Germinal center (tissue), 1 donor: ENCODE measurements at regions not wholly inside any gene's neighbourhood (a gene's known extent, or its start where the extent isn't known, plus 50 kb on each side); places are given as distances from the start of the nearest gene placed in this dataset.
"Not testable (repeated sequence)": the region's sequence is repeated elsewhere in the genome, so short reads cannot be mapped to it uniquely, and the experiment has no call there.

ENCODE experiments used
- DNase-seq: peaks from one replicate; pipeline ENCODE4 v3.0.0; 2012; ENCODE audit warnings: mixed read lengths, low spot score

DNA sequence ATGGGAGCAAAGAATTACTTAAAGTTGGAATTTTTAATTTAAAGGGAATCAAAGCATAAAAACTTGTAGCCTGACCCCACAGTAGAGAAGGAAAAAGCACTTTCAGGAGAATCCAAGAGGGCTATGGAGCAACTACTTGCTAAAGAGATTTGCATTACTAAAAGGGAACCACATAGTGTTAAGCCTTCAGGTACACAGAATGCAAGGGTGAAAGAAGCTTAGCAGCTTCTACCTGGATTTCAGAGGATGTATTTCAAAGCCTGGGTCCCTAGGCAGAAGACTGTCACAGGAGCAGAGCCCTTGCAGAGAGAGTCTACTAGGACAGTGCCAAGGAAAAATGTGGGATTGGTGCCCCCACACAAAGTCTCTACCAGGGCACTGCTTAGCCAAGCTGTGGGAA, 575.0 kb downstream of the GBE1 start:
- no peak for DNase-seq

DNA sequence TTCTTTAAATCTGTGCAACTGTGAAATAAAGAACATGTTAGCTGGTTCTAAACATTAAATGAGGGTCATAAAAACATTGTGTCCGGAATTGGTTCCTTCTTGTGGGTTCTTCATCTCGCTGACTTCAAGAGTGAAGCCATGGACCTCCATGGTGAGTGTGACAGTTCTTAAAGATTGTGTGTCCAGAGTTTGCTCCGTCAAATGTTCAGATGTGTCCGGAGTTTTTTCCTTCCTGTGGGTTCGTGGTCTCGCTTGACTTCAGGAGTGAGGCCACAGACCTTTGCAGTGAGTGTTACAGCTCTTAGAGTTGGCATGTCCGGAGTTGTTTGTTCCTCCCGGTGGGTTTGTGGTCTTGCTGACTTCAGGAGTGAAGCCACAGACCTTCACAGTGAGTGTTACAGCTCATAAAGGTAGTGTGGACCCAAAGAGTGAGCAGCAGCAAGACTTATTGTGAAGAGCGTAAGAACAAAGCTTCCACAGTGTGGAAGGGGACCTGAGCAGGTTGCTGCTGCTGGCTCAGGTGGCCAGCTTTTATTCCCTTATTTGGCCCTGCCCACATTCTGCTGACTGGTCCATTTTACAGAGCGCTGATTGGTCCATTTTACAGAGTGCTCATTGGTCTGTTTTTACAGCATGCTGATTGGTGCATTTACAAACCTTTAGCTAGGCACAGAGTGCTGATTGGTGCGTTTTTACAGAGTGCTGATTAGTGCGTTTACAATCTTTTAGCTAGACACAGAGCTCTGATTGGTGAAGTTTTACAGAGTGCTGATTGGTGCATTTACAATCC, 579.2 kb downstream of the GBE1 start:
- not testable (repeated sequence) for DNase-seq

DNA sequence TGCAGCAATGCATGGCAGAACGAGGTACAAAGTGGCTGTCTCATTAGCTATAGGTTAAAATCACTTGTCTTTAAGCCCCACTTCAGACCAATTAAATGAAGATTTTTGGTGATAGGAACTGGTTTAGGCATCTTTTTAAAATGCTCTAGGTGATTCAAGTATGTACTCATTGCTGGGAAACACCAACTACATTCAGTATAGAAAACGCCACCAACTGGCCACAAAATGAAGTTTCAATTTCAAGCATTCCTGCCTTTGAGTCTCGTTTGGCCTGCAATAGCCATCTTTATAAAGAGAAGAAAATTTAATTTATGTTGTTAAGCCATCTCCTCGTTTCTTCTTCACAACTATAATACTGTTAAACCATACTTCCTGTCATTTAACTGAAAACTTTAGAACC, 587.9 kb downstream of the GBE1 start:
- no peak for DNase-seq

DNA sequence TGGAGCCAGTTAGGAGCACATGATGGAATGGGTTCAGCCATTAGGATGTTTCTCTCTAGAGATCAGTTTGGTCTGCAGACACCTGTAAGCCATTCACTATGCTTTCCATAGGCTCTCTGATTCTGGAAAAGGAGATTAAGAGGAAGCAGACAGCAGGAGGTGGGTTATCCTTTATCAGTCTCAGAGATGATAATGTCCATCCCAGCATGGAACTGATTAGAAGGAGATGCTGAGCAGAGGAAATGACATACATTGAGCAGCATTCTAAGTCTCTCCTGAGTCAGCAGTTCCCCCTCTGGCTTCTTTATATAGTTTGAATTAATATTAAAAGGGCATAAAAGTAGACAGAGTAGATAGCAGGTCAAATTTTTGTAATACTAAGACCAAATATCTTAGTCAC, 591.1 kb downstream of the GBE1 start:
- no peak for DNase-seq

- no peak for DNase-seq
Observed at GRCh38 chr3:81164806-81165205, 596.6 kb downstream of the GBE1 start.

DNA sequence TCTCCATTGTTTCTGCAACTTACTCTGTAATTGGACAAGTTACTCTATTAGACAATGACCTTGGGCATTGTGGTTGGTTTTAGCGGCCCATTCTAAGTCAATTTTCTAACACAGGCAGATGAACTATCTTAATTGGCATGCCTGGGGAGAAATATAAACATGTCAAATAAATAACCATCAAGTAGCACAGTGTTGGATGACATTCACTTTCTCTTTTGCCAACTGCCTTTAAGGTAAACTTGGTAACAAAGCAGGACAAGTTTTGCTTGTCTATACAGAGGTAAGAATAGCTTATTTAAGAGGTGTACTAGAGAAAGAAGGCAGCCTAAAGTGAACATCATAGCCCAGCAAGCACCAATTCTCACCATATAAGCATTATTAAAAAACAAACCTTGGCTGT, 599.6 kb downstream of the GBE1 start:
- DNase-seq = no peak

GRCh38 chr3:81161100-81161499, 600.3 kb downstream of the GBE1 start:
- DNase-seq = no peak

DNA sequence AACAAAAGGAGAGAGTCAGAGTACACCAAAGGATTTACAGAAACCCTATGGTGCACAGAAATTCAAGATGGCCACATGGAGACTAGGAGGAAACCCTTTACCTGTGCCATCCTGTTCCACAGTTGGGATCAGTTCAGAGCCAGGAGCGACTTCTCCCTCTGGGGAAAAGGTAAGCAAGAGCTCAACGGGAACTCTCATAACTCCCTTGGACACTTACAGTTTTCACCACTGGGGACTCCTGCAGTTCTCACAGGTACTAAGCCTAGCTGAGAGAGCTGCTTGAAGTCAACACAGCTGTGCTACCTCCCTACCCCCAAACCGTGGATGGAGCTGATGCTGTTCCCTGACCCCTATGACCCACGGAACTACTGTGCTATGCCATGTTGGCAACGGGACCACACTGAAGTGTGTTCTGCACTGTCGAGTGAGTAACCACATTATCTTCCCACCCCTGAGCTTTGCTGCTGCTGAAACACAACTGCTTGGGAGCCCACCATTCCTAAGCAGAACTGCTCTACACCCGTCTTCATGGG, 606.8 kb downstream of the GBE1 start:
- DNase-seq = no peak

DNA sequence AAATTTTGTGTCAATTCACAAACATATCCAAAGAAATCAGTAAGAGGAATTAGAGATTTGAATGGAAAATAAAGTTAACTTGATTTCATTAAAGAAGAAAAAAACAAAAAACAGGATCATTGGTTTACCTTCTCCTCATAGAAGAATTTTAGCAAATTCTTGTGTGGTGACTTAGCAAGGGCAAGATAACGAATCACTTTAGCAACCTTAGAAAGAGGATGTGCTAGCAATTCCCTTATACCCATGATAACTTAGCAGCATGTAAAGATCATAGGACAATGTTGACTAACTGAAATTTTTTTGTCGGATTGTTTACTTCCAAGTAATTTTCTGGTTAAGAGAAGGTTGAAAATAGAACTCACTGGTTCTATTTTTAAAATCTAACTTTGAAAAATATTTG, 609.3 kb downstream of the GBE1 start:
- DNase-seq = no peak

- no peak for DNase-seq
Observed at GRCh38 chr3:81132995-81133394, 628.5 kb downstream of the GBE1 start.

DNA sequence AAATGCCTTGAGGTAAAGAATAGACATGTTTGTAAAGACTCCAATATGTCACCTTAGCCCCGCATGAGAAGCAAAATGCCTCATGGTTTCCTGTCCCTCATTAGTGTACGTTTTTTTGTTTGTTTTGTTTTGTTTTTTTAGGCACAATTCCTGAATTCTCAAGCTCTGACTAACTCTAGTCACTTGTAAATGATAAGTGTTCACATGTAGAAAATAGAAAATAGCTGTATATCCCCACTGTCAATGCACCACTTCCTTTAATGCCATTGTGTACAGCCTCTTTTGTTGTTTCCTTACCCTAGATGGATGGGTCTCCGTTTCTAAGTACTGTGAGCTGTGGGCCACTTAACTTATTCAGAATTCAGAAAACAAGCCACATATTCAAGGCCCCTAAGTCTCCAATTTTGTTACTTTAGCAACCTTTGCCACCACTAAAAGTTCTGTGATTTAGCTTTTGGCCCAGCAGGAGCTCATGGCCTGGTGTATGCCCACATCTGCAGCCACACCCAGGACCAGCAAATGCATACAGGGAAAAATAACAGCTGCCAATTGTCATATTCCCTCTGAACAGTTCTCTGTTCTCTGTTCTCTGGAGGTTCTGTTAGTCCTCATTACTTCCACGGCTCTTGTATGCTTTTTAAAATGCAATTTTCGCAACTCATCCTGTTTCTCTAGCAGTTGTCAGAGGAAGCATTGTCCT, 655.5 kb downstream of the GBE1 start:
- no peak for DNase-seq

DNA sequence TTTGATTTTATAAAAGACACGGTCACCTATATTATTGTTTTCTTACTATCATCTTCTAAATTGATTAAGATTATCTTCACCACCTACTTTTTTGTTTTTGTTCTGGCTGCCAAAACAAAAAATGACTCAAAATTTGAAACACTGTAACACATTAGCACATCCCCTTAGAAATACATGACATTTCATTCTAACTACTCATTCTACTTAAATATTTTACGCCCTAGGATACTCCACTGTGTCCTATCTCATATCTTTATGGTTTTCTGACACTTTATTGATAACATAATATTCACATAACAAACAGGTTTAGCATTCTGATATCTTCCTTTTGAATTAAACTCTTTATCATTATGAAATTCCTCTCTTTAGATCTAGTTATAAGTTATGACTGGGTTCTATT, 656.2 kb downstream of the GBE1 start:
- no peak for DNase-seq

GRCh38 chr3:81097889-81098288, 663.6 kb downstream of the GBE1 start:
- DNase-seq = no peak

DNA sequence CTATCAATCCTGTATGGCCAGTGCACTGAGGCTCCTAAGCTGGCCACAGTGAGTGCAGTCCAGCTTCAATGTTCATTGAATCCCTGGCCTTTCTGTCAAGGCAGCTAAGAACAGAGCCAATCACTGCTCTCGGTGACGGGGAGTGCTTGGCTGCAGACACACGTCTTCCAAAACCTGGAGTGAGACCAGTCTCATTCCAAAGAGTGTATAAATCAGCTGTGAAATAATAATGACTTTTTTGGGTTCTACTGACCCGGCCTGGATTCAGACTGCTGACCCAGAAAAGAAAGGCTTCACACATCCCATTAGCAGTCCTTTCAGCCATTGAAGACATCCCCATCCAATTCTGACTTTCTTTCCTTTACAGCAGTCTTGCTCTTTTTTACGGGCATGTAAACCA, 665.5 kb downstream of the GBE1 start:
- no peak for DNase-seq

DNA sequence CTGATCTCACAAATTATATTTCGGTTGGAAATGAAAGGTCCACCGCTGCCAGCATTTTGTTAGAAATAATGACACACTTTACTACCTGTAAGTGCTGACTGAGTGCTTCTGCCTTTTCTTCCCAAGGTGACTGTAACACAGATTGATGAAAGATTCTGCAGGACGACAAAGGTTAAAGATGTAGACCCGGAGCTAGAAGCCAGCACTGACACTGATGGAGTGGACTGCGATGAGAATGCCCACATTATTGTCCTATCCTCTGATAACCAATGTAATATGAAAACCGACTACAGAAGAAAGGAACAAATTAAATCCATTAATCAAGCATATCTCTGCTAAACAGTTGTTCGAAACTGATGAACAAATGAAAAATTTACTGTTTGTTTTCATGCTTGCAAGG, 666.5 kb downstream of the GBE1 start:
- no peak for DNase-seq

GRCh38 chr3:81087607-81088006, 673.8 kb downstream of the GBE1 start:
- DNase-seq = no peak

GRCh38 chr3:81086348-81086747, 675.1 kb downstream of the GBE1 start:
- no peak for DNase-seq

DNA sequence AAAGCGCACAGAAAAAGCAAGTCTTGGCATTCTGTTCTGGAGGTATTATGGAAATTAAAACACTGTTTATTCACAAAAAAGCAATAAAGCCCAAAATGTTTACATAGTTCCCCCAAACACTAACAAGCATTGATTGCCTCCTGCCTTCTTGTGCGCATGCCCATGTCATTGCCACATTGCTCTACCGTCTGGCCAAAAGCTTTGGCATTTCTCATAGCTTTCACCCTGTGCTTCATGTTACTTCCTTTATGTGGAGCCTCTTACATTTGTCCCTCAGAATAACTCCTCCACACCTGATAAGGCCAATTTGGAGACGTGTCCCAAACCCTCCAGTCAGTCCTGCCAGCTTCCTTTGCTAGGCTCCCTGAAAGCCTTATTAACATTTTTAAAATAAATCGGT, 680.8 kb downstream of the GBE1 start:
- no peak for DNase-seq

GRCh38 chr3:81072591-81072990, 688.9 kb downstream of the GBE1 start:
- DNase-seq = no peak

- no peak for DNase-seq
Observed at GRCh38 chr3:81068546-81068945, 692.9 kb downstream of the GBE1 start.

- no peak for DNase-seq
Observed at GRCh38 chr3:81063896-81064295, 697.5 kb downstream of the GBE1 start.

DNA sequence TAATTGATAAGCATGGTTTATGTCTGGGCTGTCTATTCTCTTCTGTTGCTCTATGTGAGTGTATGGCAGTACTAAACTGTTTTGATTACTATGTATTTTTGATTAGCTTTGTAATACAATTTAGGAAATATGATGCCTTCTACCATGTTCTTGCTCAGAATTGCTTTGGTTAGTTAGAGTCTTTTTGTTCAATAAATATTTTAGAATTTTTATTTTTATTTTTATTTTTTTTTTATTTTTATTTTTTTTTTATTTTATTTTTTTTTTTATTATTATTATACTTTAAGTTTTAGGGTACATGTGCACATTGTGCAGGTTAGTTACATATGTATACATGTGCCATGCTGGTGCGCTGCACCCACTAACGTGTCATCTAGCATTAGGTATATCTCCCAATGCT, 710.3 kb downstream of the GBE1 start:
- DNase-seq = not testable (repeated sequence)

DNA sequence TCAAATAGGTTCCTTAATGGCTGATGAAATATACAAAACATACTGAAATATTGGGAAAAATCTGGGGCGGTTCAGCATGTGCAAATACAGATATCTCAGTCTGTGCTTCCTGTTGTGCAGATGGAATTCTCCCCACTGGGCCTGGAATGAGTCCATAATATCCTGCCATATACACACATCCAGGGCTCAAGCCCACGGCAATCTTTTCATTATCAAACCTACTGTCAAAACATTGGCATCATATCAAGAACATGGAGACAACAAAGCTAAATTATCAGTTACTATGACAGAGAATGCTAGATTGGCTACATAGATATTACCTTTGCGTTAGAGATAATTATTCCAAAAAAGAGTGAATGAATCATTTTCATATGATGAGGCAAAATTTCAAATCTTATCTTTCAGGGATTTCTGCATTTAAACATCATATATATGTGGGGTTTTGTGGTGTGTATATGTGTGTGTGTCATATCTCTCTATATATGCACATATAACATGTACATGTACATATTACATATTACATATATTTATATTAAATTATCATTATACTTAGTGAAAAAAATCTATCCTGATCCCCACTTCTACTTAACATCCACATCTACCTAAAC, 713.3 kb downstream of the GBE1 start:
- DNase-seq = no peak
